Caki2 (cell line): ENCODE measurements at regions not wholly inside any gene's neighbourhood (a gene's known extent, or its start where the extent isn't known, plus 50 kb on each side); places are given as distances from the start of the nearest gene placed in this dataset.

Experiments used
- DNase-seq: peaks from one replicate; pipeline ENCODE4 v3.0.0-alpha.2; 2015; ENCODE audit warnings: low read depth
- in situ Hi-C: cut with HindIII; loops from 2 replicates; pipeline ENCODE4 v1.10.0; 2016; ENCODE audit warnings: low sequenced_read_pairs, low pct_unique_long_range_greater_than_20kb, mixed read lengths

DNA sequence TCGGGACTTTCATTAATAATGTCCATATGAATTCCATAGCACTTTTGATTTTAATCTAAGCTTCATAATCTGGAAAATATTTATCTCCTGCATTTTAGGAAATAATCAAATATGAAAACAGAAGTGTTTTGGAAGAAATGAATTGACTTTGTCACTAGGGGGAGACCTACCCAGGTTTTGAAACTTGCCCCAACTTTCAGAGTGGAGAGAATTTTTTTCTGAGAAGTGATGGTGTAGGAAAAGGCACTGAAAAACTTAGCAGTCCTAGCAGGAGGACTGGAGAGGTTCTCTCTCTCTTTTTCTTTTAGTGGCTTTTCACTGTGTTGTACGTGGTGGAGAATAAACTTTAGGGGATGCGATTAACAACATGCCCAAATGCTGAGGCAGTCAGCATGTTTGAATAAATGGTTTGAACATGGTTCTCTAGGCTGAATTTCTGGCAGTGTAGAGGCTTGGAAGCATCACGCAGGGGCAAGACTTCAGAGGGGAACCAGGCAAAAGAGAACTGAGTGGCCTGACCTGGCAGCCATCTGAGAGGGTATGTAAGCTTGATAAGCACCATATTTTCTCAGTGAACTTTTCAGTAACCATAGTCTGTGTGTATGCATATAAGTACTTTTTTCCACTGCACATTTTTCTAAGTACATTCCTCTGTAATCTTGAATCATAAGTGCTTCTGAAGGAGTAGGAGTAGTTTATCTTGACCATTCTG lies 68.3 kb upstream of the NEK7 start:
- peak; percentile 39 for DNase-seq
- in situ Hi-C loops = no loop called here

DNA sequence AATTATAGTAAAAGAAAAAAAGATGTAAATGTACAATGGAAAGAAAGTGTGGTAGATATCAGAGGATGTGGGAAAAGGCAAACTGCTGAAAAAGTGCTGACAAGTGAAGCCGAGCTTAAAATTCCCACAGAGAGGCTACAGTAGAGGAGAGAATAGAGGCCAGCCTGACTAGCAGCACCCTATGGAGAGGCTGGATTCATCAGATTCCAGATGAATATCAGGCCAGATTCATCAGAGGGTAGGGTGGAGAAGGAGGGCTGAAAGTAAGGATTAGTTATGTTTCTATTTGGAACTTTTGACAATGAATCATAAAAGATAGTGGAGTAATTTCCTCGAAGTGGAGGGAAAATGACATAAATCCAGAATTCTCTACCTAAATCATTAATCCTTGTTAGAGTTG lies 60.4 kb upstream of the NEK7 start:
- no peak for DNase-seq
- in situ Hi-C loops = no loop called here

DNA sequence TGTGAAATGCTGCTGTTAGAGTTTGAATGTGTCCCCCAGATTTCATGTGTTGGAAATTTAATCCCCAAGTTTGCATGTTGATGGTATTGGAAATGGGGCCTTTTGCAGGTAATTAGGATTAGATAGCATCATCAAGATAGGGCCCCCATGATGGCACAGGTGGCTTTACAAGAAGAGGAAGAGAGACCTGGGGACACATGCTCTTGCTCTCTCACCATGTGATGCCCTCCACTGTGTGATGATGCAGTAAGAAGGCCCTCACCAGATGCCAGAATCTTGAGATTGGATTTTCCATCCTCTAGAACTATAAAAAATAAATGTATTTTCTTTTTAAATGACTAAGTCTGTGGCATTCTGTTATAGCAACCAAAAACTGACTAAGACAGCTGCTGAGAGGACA lies 57.0 kb upstream of the NEK7 start:
- in situ Hi-C loops = no loop called here
- DNase-seq = no peak

DNA sequence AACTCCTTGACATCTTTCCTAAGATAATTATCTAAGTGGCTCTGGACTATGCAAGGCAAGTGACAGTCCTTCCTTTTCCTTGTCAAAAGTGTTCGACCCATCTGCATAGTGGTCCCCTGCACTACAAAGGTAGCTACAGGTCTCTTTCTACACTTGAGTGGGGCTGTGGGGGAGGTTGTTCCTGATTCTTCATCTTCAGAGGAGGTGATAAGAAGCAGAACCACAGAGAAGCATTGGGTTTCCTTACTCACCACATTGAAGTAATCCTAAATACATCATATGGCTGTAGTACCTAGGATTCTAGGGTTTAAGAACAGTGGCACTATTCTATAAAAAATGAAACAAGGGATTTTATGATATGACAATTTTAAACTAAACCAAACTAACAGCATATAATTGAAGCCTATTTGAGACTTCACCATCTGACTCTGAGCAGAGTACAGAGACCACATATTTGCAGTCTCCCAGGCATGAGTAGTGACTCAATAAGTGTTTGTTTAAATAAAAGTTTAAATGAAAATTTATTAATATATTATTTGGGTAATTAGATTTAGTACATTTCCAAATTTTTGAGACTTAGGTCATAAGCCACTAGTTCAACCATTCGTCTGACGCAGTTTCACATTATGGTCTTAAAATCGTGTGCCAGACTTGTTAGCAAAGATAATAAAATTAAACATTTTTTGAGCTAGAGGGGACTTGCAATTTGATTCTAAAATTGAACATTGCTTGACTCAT lies 54.9 kb upstream of the NEK7 start:
- DNase-seq = no peak
- in situ Hi-C loops = no loop called here

DNA sequence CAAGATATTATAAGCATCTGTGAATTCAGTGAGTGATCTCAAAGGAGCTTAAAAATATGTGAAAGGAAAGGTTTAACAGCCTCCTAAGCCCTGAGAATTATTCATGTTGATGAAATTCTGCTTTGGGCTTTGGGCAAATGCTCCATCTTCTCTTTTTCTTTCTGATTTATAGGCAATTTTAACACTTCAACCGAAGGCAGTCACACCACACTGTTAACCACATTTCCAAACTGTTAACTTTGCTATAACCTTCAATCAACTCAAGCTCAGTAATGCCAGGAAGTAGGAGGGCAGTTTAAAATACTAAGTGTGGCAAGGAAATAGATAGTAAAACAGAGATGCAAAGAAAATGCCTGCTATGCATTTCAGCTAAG lies 54.4 kb upstream of the NEK7 start:
- in situ Hi-C loops = no loop called here
- no peak for DNase-seq

DNA sequence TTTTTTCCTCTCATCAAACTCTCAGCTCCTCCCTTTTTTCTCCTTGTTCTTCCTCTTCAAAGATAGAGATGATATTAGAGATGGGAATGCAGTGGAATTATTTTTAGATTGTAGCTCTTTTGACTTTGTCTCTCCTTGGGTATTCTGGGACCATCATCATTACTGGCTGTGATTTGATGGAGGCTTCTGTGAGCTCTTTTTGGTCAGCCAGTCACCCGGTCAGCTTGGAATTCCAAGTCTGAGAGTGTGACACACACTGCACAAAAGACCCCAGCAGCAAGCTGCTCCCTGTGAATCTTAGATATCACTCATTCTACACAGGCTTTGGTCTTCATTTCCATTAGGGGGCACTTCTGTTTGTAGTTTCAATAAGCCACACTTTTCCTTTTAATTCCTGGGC lies 51.6 kb upstream of the NEK7 start:
- no peak for DNase-seq
- in situ Hi-C loops = no loop called here

DNA sequence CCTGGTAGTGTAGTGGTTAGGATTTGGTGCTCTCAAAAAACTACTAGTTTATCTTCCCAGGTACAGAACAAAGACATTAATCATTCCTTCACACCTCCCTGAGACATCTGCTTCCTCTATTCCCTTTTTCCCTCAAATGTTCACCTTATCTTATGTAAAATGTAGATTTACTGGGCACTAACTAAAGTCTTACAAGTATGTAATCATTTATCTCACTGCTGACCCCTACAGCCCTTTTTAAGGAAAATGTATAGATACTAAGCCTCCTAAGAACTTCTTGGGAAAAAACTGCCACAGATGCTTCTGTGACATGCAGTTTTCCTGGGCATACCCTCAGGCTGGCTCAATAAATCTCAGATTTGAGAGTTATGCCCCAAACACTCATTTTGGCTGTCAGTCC lies 50.8 kb upstream of the NEK7 start:
- DNase-seq = no peak
- in situ Hi-C loops = no loop called here
